D721Med (cell line): ENCODE measurements at regions not wholly inside any gene's neighbourhood (a gene's known extent, or its start where the extent isn't known, plus 50 kb on each side); places are given as distances from the start of the nearest gene placed in this dataset.

Source experiments
- DNase-seq: peaks from one replicate; pipeline ENCODE4 v3.0.0; 2011; ENCODE audit warnings: low spot score; ENCODE audit not compliant: insufficient read length
- FAIRE-seq: peaks from 2 replicates; lab custom pipeline; 2011; peaks lifted over from hg19 to GRCh38; lab: Jason Lieb, UNC
- TF ChIP-seq, protein P1 (sequence below): IDR thresholded peaks from 2 replicates; pipeline ENCODE4 v1.5.1; 2012; ENCODE audit warnings: mild to moderate bottlenecking, control low read depth; ENCODE audit not compliant: insufficient read depth; ENCODE audit errors: missing control alignments

GRCh38 chr5:89425062-89425461, 542.1 kb upstream of the MEF2C start:
- TF ChIP-seq, protein P1, sequence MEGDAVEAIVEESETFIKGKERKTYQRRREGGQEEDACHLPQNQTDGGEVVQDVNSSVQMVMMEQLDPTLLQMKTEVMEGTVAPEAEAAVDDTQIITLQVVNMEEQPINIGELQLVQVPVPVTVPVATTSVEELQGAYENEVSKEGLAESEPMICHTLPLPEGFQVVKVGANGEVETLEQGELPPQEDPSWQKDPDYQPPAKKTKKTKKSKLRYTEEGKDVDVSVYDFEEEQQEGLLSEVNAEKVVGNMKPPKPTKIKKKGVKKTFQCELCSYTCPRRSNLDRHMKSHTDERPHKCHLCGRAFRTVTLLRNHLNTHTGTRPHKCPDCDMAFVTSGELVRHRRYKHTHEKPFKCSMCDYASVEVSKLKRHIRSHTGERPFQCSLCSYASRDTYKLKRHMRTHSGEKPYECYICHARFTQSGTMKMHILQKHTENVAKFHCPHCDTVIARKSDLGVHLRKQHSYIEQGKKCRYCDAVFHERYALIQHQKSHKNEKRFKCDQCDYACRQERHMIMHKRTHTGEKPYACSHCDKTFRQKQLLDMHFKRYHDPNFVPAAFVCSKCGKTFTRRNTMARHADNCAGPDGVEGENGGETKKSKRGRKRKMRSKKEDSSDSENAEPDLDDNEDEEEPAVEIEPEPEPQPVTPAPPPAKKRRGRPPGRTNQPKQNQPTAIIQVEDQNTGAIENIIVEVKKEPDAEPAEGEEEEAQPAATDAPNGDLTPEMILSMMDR: no peak
- FAIRE-seq (no peak), DNase-seq (no peak)

GRCh38 chr5:89421035-89421434, 538.1 kb upstream of the MEF2C start:
- TF ChIP-seq, protein P1: no peak
- DNase-seq (no peak), FAIRE-seq (no peak)

DNA sequence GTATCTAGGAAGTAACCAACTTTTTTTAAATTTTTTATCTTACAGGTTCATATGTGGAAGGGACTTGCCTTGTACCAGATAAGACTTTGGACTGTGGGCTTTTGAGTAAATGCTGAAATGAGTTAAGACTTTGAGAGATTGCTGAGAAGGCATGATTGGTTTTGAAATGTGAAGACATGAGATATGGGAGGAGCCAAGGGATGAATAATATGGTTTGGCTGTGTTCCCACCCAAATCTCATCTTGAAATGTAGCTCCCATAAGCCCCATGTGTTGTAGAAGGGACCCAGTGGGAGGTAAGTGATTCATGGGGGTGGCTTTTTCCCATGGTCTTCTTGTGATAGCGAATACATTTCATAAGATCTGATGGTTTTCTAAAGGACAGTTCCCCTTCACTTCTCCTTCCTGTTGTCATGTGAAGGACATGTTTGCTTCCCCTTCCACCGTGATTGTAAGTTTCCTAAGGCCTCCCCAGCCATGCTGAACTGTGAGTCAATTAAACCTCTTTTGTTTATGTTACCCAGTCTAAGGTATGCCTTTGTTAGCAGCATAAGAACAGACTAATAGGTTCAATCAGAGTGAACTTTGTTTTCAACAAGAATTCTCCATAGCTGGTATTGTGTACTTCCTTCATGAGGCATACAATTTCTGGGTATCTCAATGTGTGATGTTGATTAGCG, 535.6 kb upstream of the MEF2C start:
- no peak for DNase-seq
- FAIRE-seq: no peak
- TF ChIP-seq, protein P1: no peak

DNA sequence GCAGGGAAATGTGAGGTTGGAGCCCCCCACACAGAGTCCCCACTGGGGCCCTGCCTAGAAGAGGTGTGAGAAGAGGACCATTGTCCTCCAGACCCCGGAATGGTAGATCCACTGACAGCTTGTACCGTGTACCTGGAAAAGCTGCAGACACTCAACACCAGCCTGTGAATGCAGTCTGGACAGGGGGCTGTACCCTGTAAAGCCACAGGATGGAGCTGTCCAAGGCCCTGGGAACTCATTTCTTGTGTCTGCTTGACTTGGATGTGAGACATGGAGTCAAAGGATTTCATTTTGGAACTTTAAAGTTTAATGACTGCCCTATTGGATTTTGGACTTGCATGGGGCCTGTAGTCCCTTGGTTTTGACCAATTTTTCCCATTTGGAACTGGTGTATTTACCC, 535.0 kb upstream of the MEF2C start:
- no peak for FAIRE-seq
- TF ChIP-seq, protein P1: no peak
- DNase-seq: no peak

DNA sequence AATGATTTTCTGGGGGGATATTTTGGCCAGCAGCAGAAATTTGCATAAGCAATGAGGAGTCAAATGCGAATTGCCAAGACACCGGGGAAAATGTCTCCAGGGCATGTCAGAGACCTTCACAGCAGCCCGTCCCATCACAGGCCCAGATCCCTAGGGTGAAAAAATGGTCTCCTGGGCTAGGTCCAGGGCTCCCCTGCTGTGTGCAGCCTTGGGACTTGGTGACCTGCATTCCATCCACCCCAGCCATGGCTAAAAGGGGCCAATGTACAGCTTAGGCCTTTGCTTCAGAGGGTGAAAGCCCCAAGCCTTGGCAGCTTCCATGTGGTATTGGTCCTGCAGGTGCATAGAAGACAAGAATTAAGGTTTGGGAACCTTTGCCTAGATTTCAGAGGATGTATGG, 534.5 kb upstream of the MEF2C start:
- TF ChIP-seq, protein P1: no peak
- no peak for FAIRE-seq
- no peak for DNase-seq

DNA sequence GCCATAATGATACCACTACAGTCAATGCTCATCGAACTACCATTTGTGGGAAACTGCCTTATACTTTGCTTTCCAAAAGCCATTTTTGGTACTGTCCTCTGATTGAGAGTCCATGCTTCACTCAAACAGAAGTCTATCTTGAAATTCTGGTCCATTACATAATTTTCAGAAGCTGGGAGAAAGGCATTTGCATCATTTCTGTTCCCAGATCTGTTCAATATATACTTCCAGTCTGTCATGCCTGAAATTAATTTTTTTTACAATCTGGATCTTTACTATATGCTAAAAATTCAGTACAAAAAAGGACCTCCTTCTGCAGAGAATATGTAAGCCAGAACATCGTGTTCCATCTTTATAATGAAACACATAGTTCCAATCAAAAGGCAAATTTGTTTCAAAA, 528.9 kb upstream of the MEF2C start:
- no peak for DNase-seq
- no peak for FAIRE-seq

GRCh38 chr5:89407054-89407453, 524.1 kb upstream of the MEF2C start:
- DNase-seq (no peak), FAIRE-seq (no peak)
- TF ChIP-seq, protein P1: no peak

More for the DNA sequence above, 528.9 kb upstream of the MEF2C start:
- TF ChIP-seq, protein P1: no peak
